SK-N-SH treated with all-trans-retinoic acid at 6 μM for 48 hours (cell line): ENCODE measurements at regions not wholly inside any gene's neighbourhood (a gene's known extent, or its start where the extent isn't known, plus 50 kb on each side); places are given as distances from the start of the nearest gene placed in this dataset.
A peak's percentile ranks its signal among the peaks of the same experiment; 100 is the strongest.

ENCODE experiments used
- ATAC-seq: fragments of 200-7000 bp; cut with Tn5 transposase; 3 replicates; pipeline ENCODE4 v1.9.1; 2020; ENCODE audit warnings: mild to moderate bottlenecking, moderate library complexity
- ARNTL ChIP-seq: fragments of 450-650 bp; formaldehyde crosslinking; IDR thresholded peaks from 2 replicates; pipeline ENCODE4 v1.5.0; 2020; ENCODE audit warnings: low read depth, mild to moderate bottlenecking, moderate library complexity, borderline replicate concordance
- BACH2 ChIP-seq: fragments of 250-450 bp; sonication (Bioruptor Pico); IDR thresholded peaks from 2 replicates; pipeline ENCODE4 v1.9.0; 2021; ENCODE audit warnings: mild to moderate bottlenecking, borderline replicate concordance
- CREB5 ChIP-seq: fragments of 250-450 bp; sonication (Bioruptor Pico); IDR thresholded peaks from 2 replicates; pipeline ENCODE4 v1.5.1; 2020; ENCODE audit warnings: low read depth, mild to moderate bottlenecking, moderate library complexity
- CSDC2 ChIP-seq: fragments of 250-450 bp; sonication (Bioruptor Pico); IDR thresholded peaks from 2 replicates; pipeline ENCODE4 v1.5.0; 2020; ENCODE audit warnings: mild to moderate bottlenecking, moderate library complexity
- ESRRG ChIP-seq: fragments of 250-450 bp; sonication (Bioruptor Pico); IDR thresholded peaks from 2 replicates; pipeline ENCODE4 v1.6.1; 2021; ENCODE audit warnings: mild to moderate bottlenecking
- GLIS3 ChIP-seq: fragments of 250-450 bp; sonication (Bioruptor Pico); IDR thresholded peaks from 2 replicates; pipeline ENCODE4 v1.5.0; 2020; ENCODE audit warnings: mild to moderate bottlenecking, moderate library complexity
- PATZ1 ChIP-seq: fragments of 250-450 bp; sonication (Bioruptor Pico); IDR thresholded peaks from 2 replicates; pipeline ENCODE4 v1.8.0; 2020; ENCODE audit warnings: mild to moderate bottlenecking, moderate library complexity, borderline replicate concordance
- POU6F1 ChIP-seq: fragments of 250-450 bp; sonication (Bioruptor Pico); IDR thresholded peaks from 2 replicates; pipeline ENCODE4 v1.8.0; 2021; ENCODE audit warnings: low read depth, mild to moderate bottlenecking, moderate library complexity, borderline replicate concordance
- PPARA ChIP-seq: fragments of 250-450 bp; sonication (Bioruptor Pico); IDR thresholded peaks from 2 replicates; pipeline ENCODE4 v1.5.0; 2020; ENCODE audit warnings: mild to moderate bottlenecking, borderline replicate concordance
- RARB ChIP-seq: fragments of 250-450 bp; sonication (Bioruptor Pico); IDR thresholded peaks from 2 replicates; pipeline ENCODE4 v1.8.0; 2021; ENCODE audit warnings: mild to moderate bottlenecking, moderate library complexity
- SNAI2 ChIP-seq: fragments of 250-450 bp; sonication (Bioruptor Pico); IDR thresholded peaks from 2 replicates; pipeline ENCODE4 v1.5.0; 2020; ENCODE audit warnings: mild to moderate bottlenecking, moderate library complexity
- TCF4 ChIP-seq: fragments of 250-450 bp; sonication (Bioruptor Pico); IDR thresholded peaks from 2 replicates; pipeline ENCODE4 v1.8.0; 2021; ENCODE audit warnings: mild to moderate bottlenecking, moderate library complexity, borderline replicate concordance
- TOX ChIP-seq: fragments of 250-450 bp; sonication (Bioruptor Pico); IDR thresholded peaks from 2 replicates; pipeline ENCODE4 v1.8.0; 2021; ENCODE audit warnings: mild to moderate bottlenecking, moderate library complexity, borderline replicate concordance
- ZC3H10 ChIP-seq: fragments of 250-450 bp; sonication (Bioruptor Pico); IDR thresholded peaks from 2 replicates; pipeline ENCODE4 v1.5.1; 2021; ENCODE audit warnings: mild to moderate bottlenecking, moderate library complexity
- ZFP3 ChIP-seq: fragments of 250-450 bp; sonication (Bioruptor Pico); IDR thresholded peaks from 2 replicates; pipeline ENCODE4 v1.5.0; 2020; ENCODE audit warnings: mild to moderate bottlenecking, moderate library complexity
- ZFP30 ChIP-seq: fragments of 450-650 bp; formaldehyde crosslinking; IDR thresholded peaks from 2 replicates; pipeline ENCODE4 v1.5.0; 2022; ENCODE audit warnings: mild to moderate bottlenecking, moderate library complexity
- ZNF565 ChIP-seq: fragments of 450-650 bp; formaldehyde crosslinking; conservative IDR thresholded peaks from 2 replicates; pipeline ENCODE4 v1.5.0; 2020; ENCODE audit warnings: low read depth, mild to moderate bottlenecking, moderate library complexity
- ZNF70 ChIP-seq: fragments of 450-650 bp; formaldehyde crosslinking; IDR thresholded peaks from 2 replicates; pipeline ENCODE4 v1.5.0; 2020; ENCODE audit warnings: mild to moderate bottlenecking, moderate library complexity
- TF ChIP-seq, protein P1 (sequence below): fragments of 250-450 bp; sonication (Bioruptor Pico); IDR thresholded peaks from 2 replicates; pipeline ENCODE4 v1.5.0; 2020; ENCODE audit warnings: mild to moderate bottlenecking, moderate library complexity
- TF ChIP-seq, protein P2 (sequence below): fragments of 250-450 bp; sonication (Bioruptor Pico); IDR thresholded peaks from 2 replicates; pipeline ENCODE4 v1.5.1; 2021; ENCODE audit warnings: mild to moderate bottlenecking, moderate library complexity

DNA sequence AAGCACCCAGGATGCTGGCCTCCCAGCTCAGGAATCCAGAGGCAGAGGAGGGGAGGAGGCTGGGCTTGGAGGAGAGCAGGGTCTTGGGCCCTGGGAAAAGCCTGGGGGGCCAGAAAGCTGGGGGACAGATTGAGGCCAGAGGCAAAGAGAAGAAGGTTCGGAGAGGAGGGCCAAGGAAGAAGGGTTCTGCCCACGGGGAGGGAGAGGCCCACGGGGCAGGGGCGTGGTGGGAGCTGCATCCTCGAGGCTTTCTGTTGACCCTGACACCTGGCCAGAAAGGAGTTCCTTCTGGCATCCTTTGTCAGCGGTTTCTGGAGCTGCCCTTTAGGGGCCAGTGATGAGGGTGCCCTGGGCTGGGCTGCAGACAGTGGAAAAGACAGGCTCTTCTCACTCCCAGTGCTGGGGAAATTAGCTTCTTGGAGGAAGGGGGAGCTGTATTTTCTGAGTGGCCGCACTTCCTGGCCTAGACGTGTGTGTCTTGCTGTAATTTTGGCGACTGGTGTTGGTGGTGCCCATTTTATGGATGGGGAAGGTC lies 308.7 kb downstream of the SEC14L1 start:
- ATAC-seq: peak; percentile 1; the same call in 2 of the 3 replicates
- TF ChIP-seq, protein P1, sequence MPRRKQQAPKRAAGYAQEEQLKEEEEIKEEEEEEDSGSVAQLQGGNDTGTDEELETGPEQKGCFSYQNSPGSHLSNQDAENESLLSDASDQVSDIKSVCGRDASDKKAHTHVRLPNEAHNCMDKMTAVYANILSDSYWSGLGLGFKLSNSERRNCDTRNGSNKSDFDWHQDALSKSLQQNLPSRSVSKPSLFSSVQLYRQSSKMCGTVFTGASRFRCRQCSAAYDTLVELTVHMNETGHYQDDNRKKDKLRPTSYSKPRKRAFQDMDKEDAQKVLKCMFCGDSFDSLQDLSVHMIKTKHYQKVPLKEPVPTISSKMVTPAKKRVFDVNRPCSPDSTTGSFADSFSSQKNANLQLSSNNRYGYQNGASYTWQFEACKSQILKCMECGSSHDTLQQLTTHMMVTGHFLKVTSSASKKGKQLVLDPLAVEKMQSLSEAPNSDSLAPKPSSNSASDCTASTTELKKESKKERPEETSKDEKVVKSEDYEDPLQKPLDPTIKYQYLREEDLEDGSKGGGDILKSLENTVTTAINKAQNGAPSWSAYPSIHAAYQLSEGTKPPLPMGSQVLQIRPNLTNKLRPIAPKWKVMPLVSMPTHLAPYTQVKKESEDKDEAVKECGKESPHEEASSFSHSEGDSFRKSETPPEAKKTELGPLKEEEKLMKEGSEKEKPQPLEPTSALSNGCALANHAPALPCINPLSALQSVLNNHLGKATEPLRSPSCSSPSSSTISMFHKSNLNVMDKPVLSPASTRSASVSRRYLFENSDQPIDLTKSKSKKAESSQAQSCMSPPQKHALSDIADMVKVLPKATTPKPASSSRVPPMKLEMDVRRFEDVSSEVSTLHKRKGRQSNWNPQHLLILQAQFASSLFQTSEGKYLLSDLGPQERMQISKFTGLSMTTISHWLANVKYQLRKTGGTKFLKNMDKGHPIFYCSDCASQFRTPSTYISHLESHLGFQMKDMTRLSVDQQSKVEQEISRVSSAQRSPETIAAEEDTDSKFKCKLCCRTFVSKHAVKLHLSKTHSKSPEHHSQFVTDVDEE (CRISPR knock-in tag): no peak
- TF ChIP-seq ARNTL (CRISPR knock-in tag) (no peak), CSDC2 (CRISPR knock-in tag) (no peak), ZFP3 (CRISPR knock-in tag) (no peak), TOX (no peak), PPARA (CRISPR knock-in tag) (no peak), CREB5 (CRISPR knock-in tag) (no peak), ZNF70 (no peak), PATZ1 (CRISPR knock-in tag) (no peak), ZC3H10 (CRISPR knock-in tag) (no peak), SNAI2 (CRISPR knock-in tag) (no peak), ZFP30 (CRISPR knock-in tag) (no peak), BACH2 (no peak), GLIS3 (CRISPR knock-in tag) (no peak; the same call in 1 of the 2 replicates), ZNF565 (no peak), POU6F1 (CRISPR knock-in tag) (no peak), TCF4 (CRISPR knock-in tag) (no peak)
- TF ChIP-seq, protein P2, sequence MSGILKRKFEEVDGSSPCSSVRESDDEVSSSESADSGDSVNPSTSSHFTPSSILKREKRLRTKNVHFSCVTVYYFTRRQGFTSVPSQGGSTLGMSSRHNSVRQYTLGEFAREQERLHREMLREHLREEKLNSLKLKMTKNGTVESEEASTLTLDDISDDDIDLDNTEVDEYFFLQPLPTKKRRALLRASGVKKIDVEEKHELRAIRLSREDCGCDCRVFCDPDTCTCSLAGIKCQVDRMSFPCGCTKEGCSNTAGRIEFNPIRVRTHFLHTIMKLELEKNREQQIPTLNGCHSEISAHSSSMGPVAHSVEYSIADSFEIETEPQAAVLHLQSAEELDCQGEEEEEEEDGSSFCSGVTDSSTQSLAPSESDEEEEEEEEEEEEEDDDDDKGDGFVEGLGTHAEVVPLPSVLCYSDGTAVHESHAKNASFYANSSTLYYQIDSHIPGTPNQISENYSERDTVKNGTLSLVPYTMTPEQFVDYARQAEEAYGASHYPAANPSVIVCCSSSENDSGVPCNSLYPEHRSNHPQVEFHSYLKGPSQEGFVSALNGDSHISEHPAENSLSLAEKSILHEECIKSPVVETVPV (CRISPR knock-in tag): no peak

DNA sequence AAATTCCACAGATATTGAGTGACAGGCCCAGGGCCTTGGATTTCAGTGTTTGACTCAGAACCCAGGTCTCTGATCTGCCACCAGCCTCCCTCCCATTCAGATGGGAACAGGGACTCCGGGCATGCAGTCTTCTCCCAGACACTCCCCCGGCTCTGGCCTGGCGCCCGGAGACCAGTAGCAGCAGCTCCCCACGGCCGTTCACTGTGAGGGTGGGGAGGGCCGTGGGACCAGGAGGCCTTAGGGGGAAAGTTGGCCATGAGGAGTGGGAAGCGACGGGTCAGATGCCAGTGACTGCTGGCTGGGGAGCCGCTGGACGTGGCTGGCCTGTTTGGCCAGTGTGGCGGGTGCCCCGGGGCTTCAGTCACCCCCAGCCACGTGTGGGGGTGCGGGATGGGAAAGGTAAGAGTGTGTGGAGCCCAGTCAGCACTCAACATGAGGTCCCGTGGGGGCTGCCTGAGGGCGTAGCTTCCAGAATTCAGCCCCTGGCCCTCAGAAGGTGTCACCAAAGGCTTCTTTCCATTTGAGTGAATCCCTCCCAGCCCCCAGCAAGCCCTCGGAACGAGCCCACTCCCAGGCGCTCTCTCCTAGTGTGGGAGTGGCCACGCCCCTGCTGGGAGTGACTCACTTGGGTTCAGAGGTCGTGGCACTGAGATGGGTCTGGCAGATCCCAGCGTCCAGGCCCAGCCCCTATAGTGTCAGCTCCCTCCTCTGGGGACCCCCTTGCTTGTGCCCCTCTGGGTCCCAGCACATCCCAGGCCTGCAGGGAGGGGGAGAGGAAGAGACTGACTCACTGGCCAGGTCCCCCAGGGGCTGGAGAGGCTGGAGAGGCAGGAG lies 309.4 kb downstream of the SEC14L1 start:
- TF ChIP-seq TCF4 (CRISPR knock-in tag) (peak; percentile 25; the same call in 1 of the 2 replicates), TOX (no peak), ZFP30 (CRISPR knock-in tag) (no peak), PATZ1 (CRISPR knock-in tag) (peak; percentile 80; the same call in 1 of the 2 replicates), ESRRG (CRISPR knock-in tag) (0 out of 2 replicates have a peak, but pooled peaks have one; percentile 55), RARB (CRISPR knock-in tag) (no peak), GLIS3 (CRISPR knock-in tag) (no peak)
- TF ChIP-seq, protein P1 (CRISPR knock-in tag): peak; percentile 14; the same call in 1 of the 2 replicates
- TF ChIP-seq, all 23 proteins: peak for 4
- ATAC-seq: peak; percentile 45
